SK-N-SH (cell line): ENCODE measurements at regions not wholly inside any gene's neighbourhood (a gene's known extent, or its start where the extent isn't known, plus 50 kb on each side); places are given as distances from the start of the nearest gene placed in this dataset.
"Not testable (repeated sequence)": the region's sequence is repeated elsewhere in the genome, so short reads cannot be mapped to it uniquely, and the experiment has no call there.

ENCODE experiments used
- CTCF ChIA-PET: fragments of 300-600, 350-600 bp; formaldehyde crosslinking; extraction: SDS; loops from one replicate; lab custom pipeline; 2021; lab: Yijun Ruan, JAX
- POLR2A ChIA-PET: fragments of 350-600 bp; sonication (Branson Sonifier 250); formaldehyde crosslinking; extraction: SDS; loops from one replicate; lab custom pipeline; 2020; ENCODE audit warnings: antibody characterized with exemption, inconsistent platforms; lab: Yijun Ruan, JAX
- DNase-seq: peaks from one replicate; pipeline ENCODE4 v3.0.0; 2012
- H2AFZ ChIP-seq: fragments of 200-600 bp; sonication (generic); 2 replicates; pipeline ENCODE4 v1.8.1; 2016; ENCODE audit warnings: antibody characterized with exemption, mild to moderate bottlenecking, low read depth
- H3F3A ChIP-seq: fragments of 200-600 bp; sonication (generic); replicated peaks from 2 replicates; pipeline ENCODE3; 2016; ENCODE audit warnings: antibody characterized with exemption, mild to moderate bottlenecking; ENCODE audit not compliant: insufficient read depth
- H3K27ac ChIP-seq, 2 experiments: fragments of 200-500 bp in 1 of 2; fragments of 200-600 bp in 1 of 2; sonication (Bioruptor generic) in 1 of 2; sonication (generic), shearing (Covaris generic) in 1 of 2; 2 replicates each; pipeline versions ENCODE4 v1.5.1 to v1.6.1; 2014 to 2016; ENCODE audit warnings: low read depth in 2 of 2, inconsistent platforms in 1 of 2, low read length in 1 of 2, mild to moderate bottlenecking in 1 of 2, mixed read lengths in 1 of 2
- H3K27me3 ChIP-seq: fragments of 200-600 bp; sonication (generic), shearing (Covaris generic); 2 replicates; pipeline ENCODE4 v1.6.1; 2016; ENCODE audit warnings: mixed run types; ENCODE audit not compliant: insufficient read depth
- H3K36me3 ChIP-seq, 2 experiments: fragments of 200-500 bp in 1 of 2; fragments of 200-600 bp in 1 of 2; sonication (Bioruptor generic) in 1 of 2; sonication (generic) in 1 of 2; replicated peaks in 1 of 2; 2 replicates each; pipeline versions ENCODE3 to v1.5.1; 2014 to 2016; ENCODE audit warnings: low read length in 1 of 2, mild to moderate bottlenecking in 1 of 2; ENCODE audit not compliant: insufficient read depth in 2 of 2, control insufficient read depth in 1 of 2
- H3K4me1 ChIP-seq, 2 experiments: fragments of 200-500 bp in 1 of 2; fragments of 200-600 bp in 1 of 2; sonication (Bioruptor generic) in 1 of 2; sonication (generic), shearing (Covaris generic) in 1 of 2; 2 replicates each; pipeline versions ENCODE4 v1.5.1 to v1.6.1; 2014 to 2016; ENCODE audit warnings: low read depth in 1 of 2, low read length in 1 of 2, mixed run types in 1 of 2; ENCODE audit not compliant: insufficient read depth in 2 of 2, control insufficient read depth in 1 of 2
- H3K4me2 ChIP-seq: fragments of 200-600 bp; sonication (generic), shearing (Covaris generic); 2 replicates; pipeline ENCODE4 v1.6.1; 2017; ENCODE audit warnings: mixed run types
- H3K4me3 ChIP-seq, 2 experiments: fragments of 200-500 bp in 1 of 2; fragments of 200-600 bp in 1 of 2; sonication (Bioruptor generic) in 1 of 2; sonication (generic), shearing (Covaris generic) in 1 of 2; 2 replicates each; pipeline versions ENCODE4 v1.5.1 to v1.8.1; 2014 to 2016; ENCODE audit warnings: low read depth in 2 of 2, inconsistent platforms in 1 of 2, low read length in 1 of 2, mild to moderate bottlenecking in 1 of 2, mixed read lengths in 1 of 2, moderate library complexity in 1 of 2
- H3K79me2 ChIP-seq: fragments of 200-600 bp; sonication (generic); 2 replicates; pipeline ENCODE4 v1.8.1; 2017; ENCODE audit warnings: mild to moderate bottlenecking; ENCODE audit not compliant: insufficient read depth
- H3K9ac ChIP-seq: fragments of 200-600 bp; sonication (generic); 2 replicates; pipeline ENCODE4 v1.6.1; 2017; ENCODE audit warnings: mixed run types
- H3K9me2 ChIP-seq: fragments of 200-600 bp; sonication (generic); 2 replicates; pipeline ENCODE4 v1.6.1; 2017; ENCODE audit warnings: mixed run types
- H3K9me3 ChIP-seq: fragments of 200-600 bp; sonication (generic); 2 replicates; pipeline ENCODE4 v1.6.1; 2017; ENCODE audit warnings: mixed run types, mild to moderate bottlenecking, moderate library complexity
- H4K20me1 ChIP-seq: fragments of 200-600 bp; sonication (generic); 2 replicates; pipeline ENCODE4 v1.6.1; 2017; ENCODE audit warnings: mild to moderate bottlenecking, mixed run types; ENCODE audit not compliant: insufficient read depth
- WGBS: methylation state at CpG from one replicate; pipeline ENCODE4 v1.1.6; 2017; ENCODE audit warnings: low lambda C conversion rate; 5-methylcytosine and 5-hydroxymethylcytosine counted together
- small RNA-seq, 7 experiments: library from RNA; depleted of rRNA; stranded (forward); fragments of <200 nt; gene quantifications; one replicate each; pipeline ENCODE3, GENCODE V24; 2012

DNA sequence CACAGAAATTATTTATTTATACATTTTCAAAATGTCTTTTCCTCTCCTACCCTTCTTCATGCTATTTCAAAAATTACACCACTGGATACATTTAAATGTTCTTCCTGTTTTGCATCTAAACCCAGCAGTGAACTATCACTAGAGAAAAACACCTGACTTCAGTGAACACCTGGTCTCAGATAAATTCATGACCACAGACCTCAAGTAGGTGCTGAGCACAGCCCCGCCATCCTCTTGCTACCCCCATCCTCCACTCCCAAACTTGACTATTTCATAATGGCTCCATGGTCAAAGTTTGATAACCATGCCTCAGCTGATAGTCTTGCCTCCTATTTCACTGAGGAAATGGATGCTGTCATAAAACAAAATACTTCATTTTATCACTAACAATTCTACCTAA, 56.6 kb upstream of the POMZP3 start:
- H3K9ac ChIP-seq, H3K9me2 ChIP-seq, H3K79me2 ChIP-seq, H3K4me3 ChIP-seq, CTCF ChIA-PET, H3K4me2 ChIP-seq, H2AFZ ChIP-seq, H3K36me3 ChIP-seq, H3K27me3 ChIP-seq, H3K4me1 ChIP-seq, POLR2A ChIA-PET, H3K9me3 ChIP-seq, H4K20me1 ChIP-seq, DNase-seq, H3F3A ChIP-seq, H3K27ac ChIP-seq: not testable (repeated sequence)
- 39% methylated on average over 1 of the region's 1 CpG for WGBS

DNA sequence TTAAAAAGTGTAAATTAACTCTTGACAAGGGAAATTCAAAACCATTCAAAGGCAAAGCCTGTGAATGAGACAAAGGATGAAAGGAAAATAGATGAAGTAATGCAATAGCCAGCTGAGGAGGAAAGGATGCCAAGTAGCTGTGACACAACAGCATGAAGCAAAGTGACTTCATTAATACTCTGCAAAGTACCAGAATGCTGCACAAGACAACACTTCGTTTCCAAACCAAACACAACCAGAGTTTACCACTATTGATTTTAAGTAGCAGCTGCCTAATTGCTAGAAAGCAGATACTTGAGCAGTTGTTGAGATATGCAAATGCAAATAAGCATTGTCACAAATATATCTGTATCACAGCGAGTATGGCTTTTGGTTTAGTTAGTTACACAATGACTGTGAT, 54.7 kb upstream of the POMZP3 start:
- H3K9me3 ChIP-seq, H3K4me3 ChIP-seq, H3K27ac ChIP-seq, H2AFZ ChIP-seq, DNase-seq, H4K20me1 ChIP-seq, H3K4me2 ChIP-seq, H3K36me3 ChIP-seq, H3K27me3 ChIP-seq, H3K9me2 ChIP-seq, POLR2A ChIA-PET, H3K79me2 ChIP-seq, CTCF ChIA-PET, H3F3A ChIP-seq, H3K9ac ChIP-seq, H3K4me1 ChIP-seq: not testable (repeated sequence)
- WGBS: 38% methylated on average over 2 of the region's 2 CpGs

DNA sequence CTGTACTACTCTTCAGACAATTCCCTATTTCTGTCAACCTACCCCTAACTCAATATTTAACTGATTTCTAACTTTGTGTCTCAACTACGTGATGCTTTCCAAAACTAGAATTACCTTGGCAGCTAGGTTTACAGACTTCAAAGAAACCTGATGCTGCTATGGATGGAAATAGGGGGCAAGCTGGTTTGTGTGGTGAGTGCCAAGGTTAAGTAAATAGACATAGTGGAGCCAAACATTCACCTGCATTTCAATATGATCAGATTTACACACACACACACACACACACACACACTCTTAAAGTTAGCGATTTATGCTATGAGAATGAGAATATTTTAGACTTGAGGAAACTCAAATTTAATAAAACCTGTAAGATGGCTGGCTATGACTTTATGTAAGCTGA, 52.1 kb upstream of the POMZP3 start:
- H3K27ac ChIP-seq, H3F3A ChIP-seq, H2AFZ ChIP-seq, H4K20me1 ChIP-seq, H3K9me2 ChIP-seq, POLR2A ChIA-PET, H3K4me2 ChIP-seq, H3K9me3 ChIP-seq, H3K79me2 ChIP-seq, CTCF ChIA-PET, H3K4me1 ChIP-seq, H3K9ac ChIP-seq, H3K36me3 ChIP-seq, H3K4me3 ChIP-seq, H3K27me3 ChIP-seq, DNase-seq: not testable (repeated sequence)
- WGBS: 35% methylated on average over 2 of the region's 2 CpGs

DNA sequence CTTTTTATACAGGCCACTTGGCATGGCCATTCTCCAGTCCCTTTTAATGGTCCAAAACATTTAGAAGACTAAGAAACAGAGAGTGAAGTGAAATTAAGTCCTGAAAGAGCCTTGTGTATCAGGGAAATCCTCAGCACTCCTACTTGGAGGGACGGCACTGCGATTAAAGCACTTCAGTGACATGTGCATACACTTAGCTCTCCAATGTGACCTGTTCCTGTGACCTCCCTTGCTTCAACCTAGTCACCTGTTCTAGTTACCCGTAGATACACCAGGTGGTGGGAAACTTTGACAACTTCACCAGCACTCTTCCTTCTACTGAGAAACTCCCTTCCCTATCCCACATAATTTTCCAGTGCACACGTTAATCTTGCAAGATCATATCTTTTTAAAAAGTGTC, 51.4 kb upstream of the POMZP3 start:
- POLR2A ChIA-PET, H3K9ac ChIP-seq: not testable (repeated sequence)

DNA sequence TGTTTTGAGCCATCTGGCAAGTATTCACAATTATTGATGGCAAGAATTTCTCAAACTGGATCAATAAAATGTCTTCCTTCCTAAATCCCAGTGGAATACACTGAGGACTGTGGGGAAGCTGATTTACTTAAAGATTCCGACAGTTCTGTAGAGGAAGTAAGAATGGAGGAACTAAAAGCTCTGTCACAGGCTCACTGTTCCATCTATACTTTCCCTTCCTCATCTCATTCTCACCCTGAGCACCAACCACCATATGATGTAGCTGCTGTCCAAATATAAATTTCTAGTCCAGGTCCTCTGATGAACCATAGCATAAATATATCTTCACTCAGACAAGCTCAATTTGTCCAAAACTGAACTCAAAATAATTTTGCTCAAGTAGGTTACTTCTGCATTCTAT, 49.8 kb upstream of the POMZP3 start:
- H3K4me1 ChIP-seq, H3K79me2 ChIP-seq, H3K4me2 ChIP-seq, H2AFZ ChIP-seq, H3K4me3 ChIP-seq, H4K20me1 ChIP-seq, H3F3A ChIP-seq, CTCF ChIA-PET, H3K9ac ChIP-seq, DNase-seq, H3K36me3 ChIP-seq, H3K27ac ChIP-seq, H3K27me3 ChIP-seq, POLR2A ChIA-PET, H3K9me3 ChIP-seq, H3K9me2 ChIP-seq: not testable (repeated sequence)
- WGBS: 65% methylated on average over 1 of the region's 1 CpG

More for the DNA sequence above, 51.4 kb upstream of the POMZP3 start:
- H3K4me1 ChIP-seq, H3K9me2 ChIP-seq, H3K27me3 ChIP-seq, H3K36me3 ChIP-seq, CTCF ChIA-PET, H3K27ac ChIP-seq, H3K4me2 ChIP-seq, H3K79me2 ChIP-seq, H2AFZ ChIP-seq, DNase-seq, H3K9me3 ChIP-seq, H4K20me1 ChIP-seq, H3K4me3 ChIP-seq, H3F3A ChIP-seq: not testable (repeated sequence)
- 57% methylated on average over 4 of the region's 4 CpGs for WGBS

Small RNA genes lying in the stretch of these regions (small RNA-seq; reads per million reads assigned to genes)
- 0 reads per million in 7 experiments for gene AC114737.2
